Neural crest cell (in vitro differentiated cells): ENCODE measurements at regions not wholly inside any gene's neighbourhood (a gene's known extent, or its start where the extent isn't known, plus 50 kb on each side); places are given as distances from the start of the nearest gene placed in this dataset.

Source experiments
- DNase-seq: peaks from one replicate; pipeline ENCODE4 v3.0.0; 2021; ENCODE audit warnings: low read depth, mixed read lengths, low spot score
- H3K27ac Mint-ChIP-seq: one replicate; pipeline ENCODE4 v1.8.0; 2021; ENCODE audit warnings: mild to moderate bottlenecking, mixed read lengths; ENCODE audit not compliant: unreplicated experiment
- H3K27me3 Mint-ChIP-seq: 2 replicates; pipeline ENCODE4 v1.8.0; 2021; ENCODE audit warnings: low read depth, mild to moderate bottlenecking, mixed read lengths
- H3K36me3 Mint-ChIP-seq: 2 replicates; pipeline ENCODE4 v1.8.0; 2021; ENCODE audit warnings: low read depth, mild to moderate bottlenecking, mixed read lengths
- H3K4me1 Mint-ChIP-seq: 2 replicates; pipeline ENCODE4 v1.8.0; 2021; ENCODE audit warnings: mixed read lengths
- H3K4me3 Mint-ChIP-seq: one replicate; pipeline ENCODE4 v1.8.0; 2021; ENCODE audit warnings: mild to moderate bottlenecking, mixed read lengths
- H3K9me3 Mint-ChIP-seq: 2 replicates; pipeline ENCODE4 v1.8.0; 2021; ENCODE audit warnings: mixed read lengths
- TF ChIP-seq, protein P1 (sequence below): fragments of 200-600 bp; sonication (generic); conservative IDR thresholded peaks from 2 replicates; pipeline ENCODE4 v1.5.0; 2021; ENCODE audit warnings: antibody characterized with exemption, mild to moderate bottlenecking

DNA sequence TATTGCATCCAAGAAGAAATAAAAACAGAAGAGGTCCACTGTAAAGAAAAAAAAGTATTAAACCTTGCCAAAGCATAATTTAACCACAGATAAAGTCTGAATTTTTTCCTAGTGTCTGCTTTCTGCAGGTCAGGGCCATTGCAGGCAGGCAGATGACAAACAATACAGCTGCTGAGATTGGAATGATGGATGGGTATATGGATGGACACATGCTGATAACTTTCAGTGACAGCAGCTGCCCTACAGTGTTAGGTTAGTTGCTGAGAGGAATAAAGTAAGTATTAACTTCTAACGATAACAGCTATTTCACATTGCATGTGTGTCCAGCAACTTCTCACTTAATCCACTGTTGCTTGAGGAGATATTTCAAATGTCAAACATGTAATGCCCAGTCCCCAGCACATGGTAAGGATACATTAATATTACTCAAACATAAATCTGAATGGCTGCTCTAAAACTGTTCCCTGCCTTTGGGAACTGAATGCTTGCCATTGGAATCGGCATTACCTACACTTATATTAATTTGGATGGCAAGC lies 515.3 kb downstream of the RMST start:
- H3K9me3 Mint-ChIP-seq: peaks cover 8% of the 10 kb centered on the region

DNA sequence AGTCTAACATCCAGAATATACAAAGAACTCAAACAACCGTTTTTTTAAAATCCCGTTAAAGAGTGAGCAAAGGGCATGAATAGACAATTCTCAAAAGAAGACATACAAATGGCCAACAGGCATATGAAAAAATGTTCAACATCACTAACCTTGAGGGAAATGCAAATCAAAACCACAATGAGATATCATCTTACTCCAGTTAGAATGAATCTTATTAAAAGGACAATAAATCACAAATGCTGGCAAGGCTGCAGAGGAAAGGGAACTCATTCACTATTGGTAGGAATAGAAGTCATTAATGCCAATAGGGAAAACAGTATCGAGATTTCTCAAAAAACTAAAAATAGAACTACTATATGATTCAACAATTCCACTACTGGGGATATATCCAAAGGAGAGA lies 520.1 kb downstream of the RMST start:
- peaks cover 10% of the 10 kb centered on the region for H3K9me3 Mint-ChIP-seq
- H3K4me3 Mint-ChIP-seq: no peak overlapping the region
- TF ChIP-seq, protein P1, sequence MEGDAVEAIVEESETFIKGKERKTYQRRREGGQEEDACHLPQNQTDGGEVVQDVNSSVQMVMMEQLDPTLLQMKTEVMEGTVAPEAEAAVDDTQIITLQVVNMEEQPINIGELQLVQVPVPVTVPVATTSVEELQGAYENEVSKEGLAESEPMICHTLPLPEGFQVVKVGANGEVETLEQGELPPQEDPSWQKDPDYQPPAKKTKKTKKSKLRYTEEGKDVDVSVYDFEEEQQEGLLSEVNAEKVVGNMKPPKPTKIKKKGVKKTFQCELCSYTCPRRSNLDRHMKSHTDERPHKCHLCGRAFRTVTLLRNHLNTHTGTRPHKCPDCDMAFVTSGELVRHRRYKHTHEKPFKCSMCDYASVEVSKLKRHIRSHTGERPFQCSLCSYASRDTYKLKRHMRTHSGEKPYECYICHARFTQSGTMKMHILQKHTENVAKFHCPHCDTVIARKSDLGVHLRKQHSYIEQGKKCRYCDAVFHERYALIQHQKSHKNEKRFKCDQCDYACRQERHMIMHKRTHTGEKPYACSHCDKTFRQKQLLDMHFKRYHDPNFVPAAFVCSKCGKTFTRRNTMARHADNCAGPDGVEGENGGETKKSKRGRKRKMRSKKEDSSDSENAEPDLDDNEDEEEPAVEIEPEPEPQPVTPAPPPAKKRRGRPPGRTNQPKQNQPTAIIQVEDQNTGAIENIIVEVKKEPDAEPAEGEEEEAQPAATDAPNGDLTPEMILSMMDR: no peak
- peaks cover 3% of the 10 kb centered on the region for H3K36me3 Mint-ChIP-seq
- H3K27me3 Mint-ChIP-seq: no peaks in the 10 kb centered on the region
- DNase-seq: no peak
- H3K27ac Mint-ChIP-seq: no peak overlapping the region
- H3K4me1 Mint-ChIP-seq: no peaks in the 10 kb centered on the region

More for the DNA sequence above, 515.3 kb downstream of the RMST start:
- TF ChIP-seq, protein P1: no peak
- no peak for DNase-seq
- H3K27ac Mint-ChIP-seq: no peak overlapping the region
- H3K36me3 Mint-ChIP-seq: peaks cover 3% of the 10 kb centered on the region
- no peaks in the 10 kb centered on the region for H3K27me3 Mint-ChIP-seq
- no peaks in the 10 kb centered on the region for H3K4me1 Mint-ChIP-seq
- no peak overlapping the region for H3K4me3 Mint-ChIP-seq

DNA sequence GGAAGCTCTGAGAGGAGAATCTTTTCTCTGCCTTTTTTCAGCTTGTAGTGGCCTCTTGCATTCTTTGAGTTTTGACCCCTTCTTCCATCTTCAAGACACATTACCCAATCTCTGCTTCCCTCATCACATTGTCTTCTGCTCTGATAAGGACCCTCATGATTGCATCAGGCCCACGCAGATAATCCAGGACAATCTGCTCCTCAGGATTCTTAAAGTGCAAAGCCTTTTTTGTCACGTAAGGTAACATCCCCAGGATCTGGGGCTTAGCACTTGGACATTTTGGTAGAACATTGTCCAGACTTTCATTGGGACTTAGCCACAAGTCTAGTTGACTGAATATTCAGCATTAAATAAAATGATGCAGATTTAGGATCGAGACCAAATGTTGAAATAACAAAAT lies 521.2 kb downstream of the RMST start:
- Mint-ChIP-seq H3K27me3 (no peaks in the 10 kb centered on the region), H3K4me3 (no peak overlapping the region), H3K9me3 (peaks cover 10% of the 10 kb centered on the region), H3K4me1 (no peaks in the 10 kb centered on the region), H3K27ac (no peak overlapping the region), H3K36me3 (peaks cover 3% of the 10 kb centered on the region)
- no peak for DNase-seq
- TF ChIP-seq, protein P1: no peak

DNA sequence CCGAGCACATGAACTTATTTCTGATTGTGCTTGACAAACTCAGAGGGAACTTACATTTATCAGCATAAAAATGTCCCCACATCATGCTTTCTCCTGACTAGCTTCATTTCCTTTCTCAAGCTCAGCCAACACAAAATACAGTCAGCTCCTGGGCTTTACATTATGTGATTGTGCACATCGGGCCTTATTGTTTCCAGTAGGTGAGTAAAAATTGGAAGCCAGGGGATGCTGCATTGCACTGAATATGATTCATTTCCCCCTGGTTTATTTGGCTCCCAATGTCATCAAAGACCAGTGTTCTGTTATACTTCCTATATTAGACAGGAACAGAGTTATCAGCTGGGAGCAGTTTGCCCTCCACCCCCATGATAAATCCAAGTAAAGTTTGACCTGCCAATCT lies 521.8 kb downstream of the RMST start:
- H3K4me1 Mint-ChIP-seq: no peaks in the 10 kb centered on the region
- peaks cover 3% of the 10 kb centered on the region for H3K36me3 Mint-ChIP-seq
- H3K27ac Mint-ChIP-seq: no peak overlapping the region
- no peak for DNase-seq
- TF ChIP-seq, protein P1: no peak
- no peaks in the 10 kb centered on the region for H3K27me3 Mint-ChIP-seq
- H3K4me3 Mint-ChIP-seq: no peak overlapping the region
- H3K9me3 Mint-ChIP-seq: peaks cover 10% of the 10 kb centered on the region

DNA sequence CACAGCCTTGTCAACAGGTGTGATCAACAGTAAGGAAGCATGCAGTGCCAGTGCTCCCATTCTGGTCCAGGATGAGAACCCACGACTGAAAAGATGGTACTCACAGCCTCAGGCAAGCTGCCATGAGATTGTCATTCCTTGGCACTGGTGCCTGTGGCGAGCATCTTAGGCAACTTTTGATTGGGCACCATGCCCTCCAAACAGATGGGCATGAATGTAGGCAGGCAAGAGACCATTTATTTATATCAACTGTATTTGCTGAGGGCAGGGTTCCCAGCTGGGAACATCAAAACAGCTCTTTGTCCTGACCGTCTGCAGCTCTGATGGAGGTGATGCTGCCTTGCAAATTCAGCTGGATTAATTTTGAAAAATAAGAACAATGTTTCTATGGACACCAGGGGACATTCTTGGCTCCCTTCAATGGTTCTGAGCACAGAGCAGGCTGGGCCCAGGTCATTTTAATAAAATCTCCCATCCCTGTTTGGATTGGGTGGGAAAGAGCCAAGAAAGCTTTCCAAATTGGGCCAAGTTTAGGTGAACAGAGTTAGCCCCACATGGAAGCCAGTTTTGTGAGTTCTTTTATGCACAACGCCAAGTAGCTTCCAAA lies 522.5 kb downstream of the RMST start:
- H3K4me1 Mint-ChIP-seq: no peaks in the 10 kb centered on the region
- H3K27me3 Mint-ChIP-seq: no peaks in the 10 kb centered on the region
- H3K36me3 Mint-ChIP-seq: peaks cover 3% of the 10 kb centered on the region
- TF ChIP-seq, protein P1: no peak
- H3K9me3 Mint-ChIP-seq: peaks cover 10% of the 10 kb centered on the region
- H3K27ac Mint-ChIP-seq: no peak overlapping the region
- H3K4me3 Mint-ChIP-seq: no peak overlapping the region
- DNase-seq: no peak
